ENCODE measurements at regions not wholly inside any gene's neighbourhood (a gene's known extent, or its start where the extent isn't known, plus 50 kb on each side); places are given as distances from the start of the nearest gene placed in this dataset.

GRCh38 chr6:74690365-74690764 is 515.5 kb downstream of the COL12A1 start (continued):
- TF ChIP-seq ZNF462 (CRISPR knock-in tag; IDR thresholded peaks at IDR 0.05) (no peak), EZH2phosphoT487 (IDR thresholded peaks at IDR 0.05; ENCODE audit: unreplicated experiment) (no peak), ZNF114 (CRISPR knock-in tag; IDR thresholded peaks at IDR 0.05) (no peak), ZNF331 (CRISPR knock-in tag; IDR thresholded peaks at IDR 0.05; ENCODE audit: low read depth) (no peak)

- H3K9me3 Mint-ChIP-seq = no peaks in the 10 kb centered on the region
- no peaks in the 10 kb centered on the region for H3K36me3 ChIP-seq (ENCODE audit: insufficient read depth)
- H3K4me3 Mint-ChIP-seq = no peak overlapping the region
- no peaks in the 10 kb centered on the region for H3F3A ChIP-seq (replicated peaks; ENCODE audit: low read depth)
- no peaks in the 10 kb centered on the region for H3K27me3 ChIP-seq (ENCODE audit: insufficient read depth)
- H3K4me2 ChIP-seq = no peak overlapping the region
- ATAC-seq (no peak), DNase-seq (ENCODE audit: low spot score) (no peak)
- H4K20me1 ChIP-seq (replicated peaks; ENCODE audit: insufficient read depth) = no peaks in the 10 kb centered on the region
- no peak overlapping the region for H3K4me3 ChIP-seq
- peak overlapping the region; percentile 40; the same call in 1 of the 2 replicates for H2AFZ ChIP-seq
- no peaks in the 10 kb centered on the region for H3K27me3 Mint-ChIP-seq (ENCODE audit: insufficient read depth, low read depth, poor library complexity)
- no peak overlapping the region for H3K27ac Mint-ChIP-seq
- no peaks in the 10 kb centered on the region for H3K36me3 Mint-ChIP-seq (ENCODE audit: low read depth)
- H3K4me1 ChIP-seq (ENCODE audit: insufficient read depth) = no peaks in the 10 kb centered on the region
- no peak overlapping the region for H3K27ac ChIP-seq (ENCODE audit: low read depth)
- H3K79me2 ChIP-seq (replicated peaks; ENCODE audit: insufficient read depth) = no peaks in the 10 kb centered on the region
- H3K9me2 ChIP-seq (ENCODE audit: insufficient read depth) = no peaks in the 10 kb centered on the region
- H3K4me1 Mint-ChIP-seq = no peaks in the 10 kb centered on the region
- TF ChIP-seq CTCF (conservative IDR thresholded peaks at IDR 0.05; ENCODE audit: low read depth in 2 of 2) (no peak), ZNF331 (CRISPR knock-in tag; IDR thresholded peaks at IDR 0.05; ENCODE audit: low read depth) (no peak), NANOG (IDR thresholded peaks at IDR 0.05; ENCODE audit: borderline replicate concordance) (no peak), CREB1 (CRISPR knock-in tag; IDR thresholded peaks at IDR 0.05; ENCODE audit: low read depth) (no peak), POLR2AphosphoS5 (IDR thresholded peaks at IDR 0.05; ENCODE audit: low read depth) (no peak), REST (IDR thresholded peaks at IDR 0.05; ENCODE audit: unreplicated experiment) (no peak), EZH2phosphoT487 (IDR thresholded peaks at IDR 0.05; ENCODE audit: unreplicated experiment) (no peak), ETS1 (IDR thresholded peaks at IDR 0.05) (no peak), EZH2 (IDR thresholded peaks at IDR 0.05; ENCODE audit: low read depth, unreplicated experiment) (no peak), ZNF114 (CRISPR knock-in tag; IDR thresholded peaks at IDR 0.05) (no peak), JUNB (IDR thresholded peaks at IDR 0.05; ENCODE audit: unreplicated experiment) (no peak)
Measured at GRCh38 chr6:74689601-74690000, 516.3 kb downstream of the COL12A1 start.

Measured in GM23338 (cell line).